ENCODE measurements at regions not wholly inside any gene's neighbourhood (a gene's known extent, or its start where the extent isn't known, plus 50 kb on each side); places are given as distances from the start of the nearest gene placed in this dataset.

DNA sequence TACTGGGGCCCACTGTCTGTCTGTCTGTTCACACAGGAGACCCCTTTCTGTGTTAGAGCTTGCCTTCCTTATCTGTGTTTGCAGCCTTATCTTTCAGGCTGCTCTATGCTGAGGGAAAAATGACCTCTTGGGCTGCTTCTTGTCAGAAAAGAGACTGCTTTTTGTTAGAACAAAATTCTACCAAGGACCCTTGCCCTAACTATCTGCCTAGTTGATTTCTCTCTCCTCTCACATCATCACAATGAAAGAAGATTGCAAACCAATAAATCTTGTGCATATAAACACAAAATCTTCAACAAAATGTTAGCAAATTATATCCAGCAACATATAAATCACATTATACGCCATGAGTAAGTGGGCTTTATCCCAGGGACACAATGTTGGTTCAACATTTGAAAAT, 1117.7 kb downstream of the CDH11 start:
- Mint-ChIP-seq H3K4me3 (no peak overlapping the region), H3K27ac (no peak overlapping the region), H3K9me3 (ENCODE audit: low read depth) (peaks cover 20% of the 10 kb centered on the region), H3K27me3 (no peaks in the 10 kb centered on the region), H3K36me3 (ENCODE audit: low read depth) (no peaks in the 10 kb centered on the region), H3K4me1 (no peaks in the 10 kb centered on the region)
- intact Hi-C loops (cut with DNase I, micrococcal nuclease): no loop called here
- POLR2A ChIA-PET: no interaction called here
- ATAC-seq (no peak), DNase-seq (no peak)
- CTCF ChIA-PET: no interaction called here

DNA sequence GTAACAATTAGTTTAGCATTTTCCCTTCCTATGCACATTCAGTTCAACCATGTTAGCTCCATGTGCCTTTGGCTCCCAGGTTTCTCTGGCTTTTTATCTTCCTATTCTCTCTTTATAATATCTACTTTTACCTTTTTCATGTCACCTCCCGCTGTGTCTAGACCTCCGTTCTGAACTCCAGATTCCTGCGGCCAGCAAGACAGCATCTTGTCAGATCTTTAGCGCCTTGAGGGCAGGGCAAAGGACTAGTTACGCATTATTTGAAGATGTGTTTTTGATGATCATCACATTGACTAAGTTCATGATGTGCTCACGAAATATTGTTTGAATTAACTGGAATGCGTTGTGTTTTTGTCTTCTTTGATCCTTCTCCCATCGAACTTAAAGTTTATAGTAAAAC, 1126.8 kb downstream of the CDH11 start:
- H3K9me3 Mint-ChIP-seq (ENCODE audit: low read depth): peaks cover 20% of the 10 kb centered on the region
- H3K4me1 Mint-ChIP-seq: no peaks in the 10 kb centered on the region
- no peak for DNase-seq
- H3K27ac Mint-ChIP-seq: no peak overlapping the region
- no peak overlapping the region for H3K4me3 Mint-ChIP-seq
- POLR2A ChIA-PET: no interaction called here
- ATAC-seq: no peak
- no peaks in the 10 kb centered on the region for H3K27me3 Mint-ChIP-seq
- H3K36me3 Mint-ChIP-seq (ENCODE audit: low read depth): no peaks in the 10 kb centered on the region
- intact Hi-C loops (cut with DNase I, micrococcal nuclease): no loop called here
- CTCF ChIA-PET: no interaction called here

DNA sequence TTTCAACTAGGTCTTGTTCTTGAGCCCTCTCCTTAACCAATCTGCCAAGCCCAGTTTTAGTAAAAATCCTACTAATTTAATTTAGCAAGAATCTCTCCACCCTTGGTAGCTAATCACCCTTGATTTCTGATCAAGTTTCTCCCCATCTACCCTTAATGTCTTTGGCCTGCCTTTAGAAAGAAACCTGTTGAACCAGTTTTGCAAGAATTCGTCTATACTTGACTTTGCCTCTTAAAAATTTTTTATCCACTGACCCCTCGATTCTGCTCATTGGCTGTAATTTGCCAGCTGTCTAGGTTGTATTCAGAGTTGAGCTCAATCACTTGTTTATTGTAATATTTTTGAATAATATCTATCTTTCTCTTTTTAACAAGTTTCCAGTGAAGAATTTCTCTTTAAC, 1138.5 kb downstream of the CDH11 start:
- POLR2A ChIA-PET: no interaction called here
- intact Hi-C loops (cut with DNase I, micrococcal nuclease): no loop called here
- no peaks in the 10 kb centered on the region for H3K36me3 Mint-ChIP-seq (ENCODE audit: low read depth)
- no peaks in the 10 kb centered on the region for H3K4me1 Mint-ChIP-seq
- H3K27me3 Mint-ChIP-seq: no peaks in the 10 kb centered on the region
- peaks cover 18% of the 10 kb centered on the region for H3K9me3 Mint-ChIP-seq (ENCODE audit: low read depth)
- no peak overlapping the region for H3K4me3 Mint-ChIP-seq
- CTCF ChIA-PET: interaction anchor here (0.5 to 0.6 kb wide), 2 partner anchors 500 to 1445 kb away, joined by 3 read pairs; no protein-coding TSS in a partner anchor
- no peak overlapping the region for H3K27ac Mint-ChIP-seq
- no peak for ATAC-seq
- no peak for DNase-seq

DNA sequence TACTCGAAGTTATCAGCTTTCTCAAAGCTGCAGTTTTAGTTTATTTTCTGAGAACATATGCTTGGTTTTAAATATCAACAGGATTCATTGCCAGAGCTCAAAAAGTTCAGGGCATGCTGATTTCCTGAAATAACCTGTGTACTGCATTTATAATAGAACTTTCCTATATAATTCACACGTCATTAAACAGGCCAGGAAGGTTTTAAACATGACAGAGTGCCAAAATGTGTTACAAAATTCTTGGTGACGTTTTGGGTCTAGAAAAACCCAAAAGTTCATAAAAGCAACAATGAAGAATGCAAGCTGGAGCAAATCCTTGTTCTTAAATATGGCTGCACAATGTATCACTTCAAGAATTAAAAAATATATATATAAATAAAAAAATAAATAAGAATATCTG, 1139.1 kb downstream of the CDH11 start:
- intact Hi-C loops (cut with DNase I, micrococcal nuclease): no loop called here
- H3K4me1 Mint-ChIP-seq: no peaks in the 10 kb centered on the region
- DNase-seq (no peak), ATAC-seq (no peak)
- no peak overlapping the region for H3K4me3 Mint-ChIP-seq
- H3K36me3 Mint-ChIP-seq (ENCODE audit: low read depth): no peaks in the 10 kb centered on the region
- H3K27ac Mint-ChIP-seq: no peak overlapping the region
- peaks cover 21% of the 10 kb centered on the region for H3K9me3 Mint-ChIP-seq (ENCODE audit: low read depth)
- POLR2A ChIA-PET: no interaction called here
- CTCF ChIA-PET: no interaction called here
- no peaks in the 10 kb centered on the region for H3K27me3 Mint-ChIP-seq

DNA sequence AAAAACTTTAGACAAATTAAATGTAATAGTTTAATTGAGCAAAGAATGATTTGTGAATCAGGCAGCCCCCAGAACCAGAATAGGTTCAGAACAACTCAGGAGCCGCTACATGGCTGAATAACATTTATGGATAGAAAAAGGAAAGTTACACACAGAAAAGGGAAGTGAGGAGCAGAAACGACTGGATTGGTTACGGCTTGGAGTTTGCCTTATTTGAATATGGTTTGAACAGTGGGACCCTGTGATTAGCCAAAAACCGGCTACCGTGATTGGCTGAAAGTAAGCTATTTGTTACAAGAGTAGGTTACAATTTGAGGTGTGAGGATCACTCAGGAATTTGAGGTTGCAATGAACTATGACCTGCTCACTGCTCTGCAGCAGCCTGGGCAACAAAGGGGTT, 1139.8 kb downstream of the CDH11 start:
- no peak overlapping the region for H3K4me3 Mint-ChIP-seq
- no peak for ATAC-seq
- peaks cover 19% of the 10 kb centered on the region for H3K9me3 Mint-ChIP-seq (ENCODE audit: low read depth)
- H3K4me1 Mint-ChIP-seq: no peaks in the 10 kb centered on the region
- no peak overlapping the region for H3K27ac Mint-ChIP-seq
- intact Hi-C loops (cut with DNase I, micrococcal nuclease): no loop called here
- POLR2A ChIA-PET: no interaction called here
- DNase-seq: no peak
- no peaks in the 10 kb centered on the region for H3K27me3 Mint-ChIP-seq
- CTCF ChIA-PET: no interaction called here
- H3K36me3 Mint-ChIP-seq (ENCODE audit: low read depth): no peaks in the 10 kb centered on the region

DNA sequence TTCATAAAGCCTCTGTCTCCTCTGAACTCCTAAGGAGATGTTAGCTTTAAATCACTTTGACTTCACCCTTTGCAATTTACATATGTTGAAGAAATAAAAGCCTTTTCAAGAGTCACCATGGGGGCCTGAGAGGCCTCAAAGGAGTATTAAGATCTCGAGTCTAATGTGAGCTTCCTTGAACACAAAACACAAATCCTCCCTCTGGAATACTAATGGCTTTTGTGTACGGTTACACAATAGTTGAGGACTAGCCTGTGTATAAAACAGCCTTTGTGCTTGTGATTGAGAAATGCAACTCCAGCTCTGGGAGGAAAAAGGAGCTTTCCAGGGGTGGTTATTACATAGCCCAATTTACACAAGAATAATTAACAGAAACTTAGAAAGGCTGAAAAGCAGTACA, 1140.2 kb downstream of the CDH11 start:
- no peak overlapping the region for H3K4me3 Mint-ChIP-seq
- no peaks in the 10 kb centered on the region for H3K4me1 Mint-ChIP-seq
- DNase-seq (no peak), ATAC-seq (no peak)
- H3K27ac Mint-ChIP-seq: no peak overlapping the region
- intact Hi-C loops (cut with DNase I, micrococcal nuclease): no loop called here
- H3K9me3 Mint-ChIP-seq (ENCODE audit: low read depth): peaks cover 17% of the 10 kb centered on the region
- H3K27me3 Mint-ChIP-seq: no peaks in the 10 kb centered on the region
- ChIA-PET CTCF (no interaction called here), POLR2A (no interaction called here)
- no peaks in the 10 kb centered on the region for H3K36me3 Mint-ChIP-seq (ENCODE audit: low read depth)

DNA sequence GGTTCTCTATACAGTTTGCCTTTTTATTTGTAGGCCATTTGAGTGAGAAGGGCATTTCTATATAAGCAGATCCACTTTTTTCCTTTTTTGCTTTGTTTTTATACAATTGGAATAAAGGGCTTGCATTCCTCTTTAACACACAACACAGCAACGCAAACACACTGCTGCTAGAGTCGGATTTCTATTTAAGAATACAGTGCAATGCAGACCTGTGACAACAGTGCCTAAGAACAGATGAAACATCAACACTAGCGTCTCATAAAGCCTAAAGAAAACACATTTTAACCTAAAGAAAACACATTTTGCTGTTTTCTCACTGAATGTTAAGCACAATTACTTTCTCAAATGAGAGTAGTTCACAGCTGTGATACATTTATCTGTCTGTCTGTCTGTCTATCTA, 1141.1 kb downstream of the CDH11 start:
- DNase-seq (no peak), ATAC-seq (no peak)
- intact Hi-C loops (cut with DNase I, micrococcal nuclease): no loop called here
- no peaks in the 10 kb centered on the region for H3K36me3 Mint-ChIP-seq (ENCODE audit: low read depth)
- no peaks in the 10 kb centered on the region for H3K27me3 Mint-ChIP-seq
- H3K4me1 Mint-ChIP-seq: no peaks in the 10 kb centered on the region
- ChIA-PET POLR2A (no interaction called here), CTCF (no interaction called here)
- peaks cover 15% of the 10 kb centered on the region for H3K9me3 Mint-ChIP-seq (ENCODE audit: low read depth)
- no peak overlapping the region for H3K4me3 Mint-ChIP-seq
- H3K27ac Mint-ChIP-seq: no peak overlapping the region

DNA sequence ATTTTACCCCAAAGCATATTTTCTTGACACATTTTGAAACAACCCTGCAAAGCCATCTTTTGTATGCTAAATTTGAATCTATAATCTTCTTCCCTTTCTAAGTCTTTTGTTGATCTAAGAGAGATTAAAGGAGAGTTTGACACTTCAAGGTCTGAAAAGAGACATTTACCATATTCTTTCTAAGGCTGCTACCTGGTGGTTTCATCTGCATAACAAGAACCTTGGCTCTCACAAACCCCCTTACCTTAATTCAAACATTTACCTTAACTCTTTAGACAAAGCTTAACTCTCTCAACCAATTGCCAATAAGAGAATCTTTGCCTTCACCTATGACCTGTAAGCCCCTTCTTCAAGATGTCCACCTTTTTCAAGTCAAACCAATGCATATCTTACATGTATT, 1143.6 kb downstream of the CDH11 start:
- POLR2A ChIA-PET: no interaction called here
- H3K9me3 Mint-ChIP-seq (ENCODE audit: low read depth): peaks cover 15% of the 10 kb centered on the region
- no peak overlapping the region for H3K4me3 Mint-ChIP-seq

DNA sequence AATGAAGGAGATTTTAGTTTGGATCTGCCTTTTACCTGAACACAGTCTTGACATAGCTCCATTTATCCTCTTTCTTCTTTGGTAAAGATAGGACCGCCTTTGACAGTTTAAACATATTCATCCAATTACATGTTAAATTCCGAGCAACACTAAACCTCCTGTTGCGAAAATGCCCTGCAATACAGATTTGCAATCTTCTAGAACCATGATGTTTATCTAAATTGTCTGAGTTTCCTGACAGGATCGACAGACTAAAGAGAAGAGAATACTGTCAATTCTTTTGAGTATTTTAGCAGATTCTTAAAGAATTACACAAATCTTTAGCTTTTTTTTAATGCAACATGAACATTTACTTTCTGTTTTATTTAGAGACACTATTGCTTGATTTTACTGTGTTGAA, 1145.5 kb downstream of the CDH11 start:
- no peak for DNase-seq
- H3K4me1 Mint-ChIP-seq: no peaks in the 10 kb centered on the region
- H3K4me3 Mint-ChIP-seq: no peak overlapping the region
- no peaks in the 10 kb centered on the region for H3K36me3 Mint-ChIP-seq (ENCODE audit: low read depth)
- no peak overlapping the region for H3K27ac Mint-ChIP-seq
- H3K27me3 Mint-ChIP-seq: no peaks in the 10 kb centered on the region
- ChIA-PET CTCF (no interaction called here), POLR2A (no interaction called here)
- peaks cover 15% of the 10 kb centered on the region for H3K9me3 Mint-ChIP-seq (ENCODE audit: low read depth)
- no peak for ATAC-seq
- intact Hi-C loops (cut with DNase I, micrococcal nuclease): no loop called here

More for the DNA sequence above, 1143.6 kb downstream of the CDH11 start:
- no peaks in the 10 kb centered on the region for H3K36me3 Mint-ChIP-seq (ENCODE audit: low read depth)
- H3K27me3 Mint-ChIP-seq: no peaks in the 10 kb centered on the region
- CTCF ChIA-PET: no interaction called here
- no peak overlapping the region for H3K27ac Mint-ChIP-seq
- ATAC-seq: no peak
- H3K4me1 Mint-ChIP-seq: no peaks in the 10 kb centered on the region
- DNase-seq: no peak
- intact Hi-C loops (cut with DNase I, micrococcal nuclease): no loop called here

DNA sequence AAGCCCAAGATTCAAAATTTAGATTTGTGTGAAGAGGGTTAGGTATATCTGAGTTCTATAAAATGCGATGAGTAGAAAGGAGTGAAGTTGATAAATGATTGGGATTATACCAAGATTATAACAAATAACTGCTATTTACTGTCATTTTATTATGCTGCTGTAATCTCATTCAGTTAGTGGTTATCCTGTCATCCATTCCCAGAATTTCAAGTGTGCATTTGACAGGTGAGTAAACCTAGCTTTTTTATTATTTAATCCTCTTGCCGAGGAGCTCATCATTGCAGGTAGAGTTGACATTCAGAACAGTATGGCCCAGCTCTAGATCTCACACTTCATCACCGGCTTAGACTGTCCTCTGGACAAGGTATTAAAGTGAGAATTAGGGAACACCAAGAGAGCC, 1146.2 kb downstream of the CDH11 start:
- ChIA-PET CTCF (no interaction called here), POLR2A (no interaction called here)
- no peak for ATAC-seq
- Mint-ChIP-seq H3K27me3 (no peaks in the 10 kb centered on the region), H3K4me1 (no peaks in the 10 kb centered on the region), H3K36me3 (ENCODE audit: low read depth) (no peaks in the 10 kb centered on the region), H3K9me3 (ENCODE audit: low read depth) (peaks cover 13% of the 10 kb centered on the region), H3K27ac (no peak overlapping the region), H3K4me3 (no peak overlapping the region)
- intact Hi-C loops (cut with DNase I, micrococcal nuclease): no loop called here
- DNase-seq: no peak

DNA sequence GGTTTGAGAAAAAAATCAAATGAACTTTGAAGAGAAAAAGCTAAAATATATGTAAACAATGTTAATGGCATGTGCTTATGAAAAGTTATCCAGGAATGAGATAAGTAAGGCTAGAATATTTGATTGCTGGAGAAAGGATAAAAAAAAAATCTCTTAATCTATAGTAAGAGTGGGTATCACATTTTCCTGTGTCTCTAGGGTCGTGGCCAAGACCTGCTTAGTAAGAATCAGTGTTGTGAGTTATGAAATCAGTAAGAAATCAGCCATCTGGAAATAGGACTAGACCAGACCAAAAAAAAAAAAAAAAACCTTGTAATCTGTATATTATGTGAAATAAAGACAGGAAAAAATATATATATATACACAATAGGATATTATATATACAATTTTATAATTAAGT, 1153.9 kb downstream of the CDH11 start:
- Mint-ChIP-seq H3K4me1 (no peaks in the 10 kb centered on the region), H3K9me3 (ENCODE audit: low read depth) (peaks cover 11% of the 10 kb centered on the region), H3K27ac (no peak overlapping the region), H3K27me3 (no peaks in the 10 kb centered on the region), H3K4me3 (no peak overlapping the region), H3K36me3 (ENCODE audit: low read depth) (no peaks in the 10 kb centered on the region)
- no peak for DNase-seq
- CTCF ChIA-PET: no interaction called here
- POLR2A ChIA-PET: no interaction called here
- no peak for ATAC-seq
- intact Hi-C loops (cut with DNase I, micrococcal nuclease): no loop called here

DNA sequence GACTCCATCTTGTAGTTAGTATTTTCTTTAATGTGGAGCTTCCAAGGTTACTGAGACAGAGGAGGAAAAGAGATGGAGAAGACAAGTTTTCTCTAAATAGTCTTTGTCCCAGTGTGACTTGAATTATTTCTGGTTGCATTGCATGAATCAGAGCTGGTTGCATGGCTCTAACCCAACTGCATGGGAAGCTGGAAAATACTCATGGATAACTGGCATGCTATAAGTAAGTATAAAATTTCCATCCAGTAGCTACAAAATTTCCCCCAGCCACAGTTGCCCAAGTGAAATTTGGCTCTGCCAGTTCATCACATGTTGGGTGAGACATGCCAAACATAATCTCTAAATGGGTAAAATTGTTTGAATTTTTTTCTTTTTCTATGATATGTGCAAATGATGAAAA, 1161.5 kb downstream of the CDH11 start:
- CTCF ChIA-PET: no interaction called here
- H3K4me3 Mint-ChIP-seq: no peak overlapping the region

DNA sequence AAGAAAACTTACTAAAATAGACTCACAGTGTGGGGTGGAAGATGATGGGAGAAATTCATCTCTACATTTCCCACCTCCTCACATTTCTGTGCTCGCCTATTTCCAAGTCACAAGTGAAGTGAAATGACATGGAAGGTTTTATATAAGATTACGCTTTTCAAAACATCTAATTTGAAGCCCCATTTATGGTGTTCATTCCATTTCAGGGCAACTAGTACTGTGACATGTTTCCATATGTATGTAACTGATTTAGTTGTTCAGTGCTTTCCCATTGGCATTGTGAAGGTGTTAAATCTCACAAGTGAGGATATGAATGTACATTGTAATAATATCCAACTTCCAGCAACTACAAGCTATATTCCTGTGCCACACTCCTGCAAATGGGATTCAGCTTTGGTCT, 1174.8 kb downstream of the CDH11 start:
- DNase-seq: no peak

More for the DNA sequence above, 1161.5 kb downstream of the CDH11 start:
- H3K9me3 Mint-ChIP-seq (ENCODE audit: low read depth): peaks cover 19% of the 10 kb centered on the region
- DNase-seq (no peak), ATAC-seq (no peak)
- no peaks in the 10 kb centered on the region for H3K4me1 Mint-ChIP-seq
- H3K27ac Mint-ChIP-seq: no peak overlapping the region
- POLR2A ChIA-PET: no interaction called here
- H3K36me3 Mint-ChIP-seq (ENCODE audit: low read depth): no peaks in the 10 kb centered on the region
- intact Hi-C loops (cut with DNase I, micrococcal nuclease): no loop called here
- H3K27me3 Mint-ChIP-seq: no peaks in the 10 kb centered on the region

More for the DNA sequence above, 1174.8 kb downstream of the CDH11 start:
- intact Hi-C loops (cut with DNase I, micrococcal nuclease): no loop called here
- CTCF ChIA-PET: no interaction called here
- Mint-ChIP-seq H3K9me3 (ENCODE audit: low read depth) (peaks cover 11% of the 10 kb centered on the region), H3K4me3 (no peak overlapping the region), H3K27me3 (no peaks in the 10 kb centered on the region), H3K36me3 (ENCODE audit: low read depth) (no peaks in the 10 kb centered on the region), H3K27ac (no peak overlapping the region), H3K4me1 (no peaks in the 10 kb centered on the region)
- no peak for ATAC-seq
- POLR2A ChIA-PET: no interaction called here
